GM19043 (cell line): ENCODE measurements at regions not wholly inside any gene's neighbourhood (a gene's known extent, or its start where the extent isn't known, plus 50 kb on each side); places are given as distances from the start of the nearest gene placed in this dataset.
"Not testable (repeated sequence)": the region's sequence is repeated elsewhere in the genome, so short reads cannot be mapped to it uniquely, and the experiment has no call there.

Experiments
- ATAC-seq: cut with Tn5 transposase; IDR thresholded peaks from one replicate; pipeline ENCODE4 v1.9.1; 2021; ENCODE audit warnings: low read depth; ENCODE audit not compliant: unreplicated experiment

GRCh38 chr9:119697996-119698395 lies 328.8 kb upstream of the BRINP1 start:
- no peak for ATAC-seq

GRCh38 chr9:119689879-119690278 lies 320.6 kb upstream of the BRINP1 start:
- no peak for ATAC-seq

GRCh38 chr9:119688547-119688946 lies 319.3 kb upstream of the BRINP1 start:
- ATAC-seq, result no peak

GRCh38 chr9:119677811-119678505 lies 308.7 kb upstream of the BRINP1 start:
- ATAC-seq, result no peak

- ATAC-seq, result no peak
These were observed 306.7 kb upstream of the BRINP1 start for GRCh38 chr9:119675951-119676350.

GRCh38 chr9:119672763-119673162 lies 303.5 kb upstream of the BRINP1 start:
- ATAC-seq, result not testable (repeated sequence)

GRCh38 chr9:119667916-119668315 lies 298.7 kb upstream of the BRINP1 start:
- no peak for ATAC-seq

GRCh38 chr9:119667163-119667562 lies 297.9 kb upstream of the BRINP1 start:
- no peak for ATAC-seq

GRCh38 chr9:119662329-119662728 lies 293.1 kb upstream of the BRINP1 start:
- ATAC-seq, result no peak

GRCh38 chr9:119652931-119653330 lies 283.7 kb upstream of the BRINP1 start:
- ATAC-seq, result no peak

GRCh38 chr9:119649205-119649604 lies 280.0 kb upstream of the BRINP1 start:
- no peak for ATAC-seq

- ATAC-seq, result no peak
These were observed 270.2 kb upstream of the BRINP1 start for GRCh38 chr9:119639287-119639955.

- ATAC-seq, result no peak
These were observed 264.8 kb upstream of the BRINP1 start for GRCh38 chr9:119634006-119634405.

- ATAC-seq, result no peak
These were observed 242.3 kb upstream of the BRINP1 start for GRCh38 chr9:119611565-119611964.

GRCh38 chr9:119609277-119609971 lies 240.2 kb upstream of the BRINP1 start:
- ATAC-seq, result no peak

GRCh38 chr9:119601632-119602031 lies 232.4 kb upstream of the BRINP1 start:
- ATAC-seq, result no peak

- no peak for ATAC-seq
These were observed 228.3 kb upstream of the BRINP1 start for GRCh38 chr9:119597499-119597898.

GRCh38 chr9:119596703-119597102 lies 227.5 kb upstream of the BRINP1 start:
- no peak for ATAC-seq

- ATAC-seq, result no peak
These were observed 219.9 kb upstream of the BRINP1 start for GRCh38 chr9:119588874-119589744.

GRCh38 chr9:119577881-119578280 lies 208.6 kb upstream of the BRINP1 start:
- ATAC-seq, result no peak

GRCh38 chr9:119559986-119560385 lies 190.8 kb upstream of the BRINP1 start:
- no peak for ATAC-seq
